Kidney (tissue), 13 donors: ENCODE measurements at regions not wholly inside any gene's neighbourhood (a gene's known extent, or its start where the extent isn't known, plus 50 kb on each side); places are given as distances from the start of the nearest gene placed in this dataset.

Experiments used
- DNase-seq, 5 donors: peaks; one replicate each; pipeline ENCODE4 v3.0.0-alpha.2; 2013 to 2020
- FAIRE-seq: peaks from 2 replicates; lab custom pipeline; 2012; peaks lifted over from hg19 to GRCh38; lab: Jason Lieb, UNC
- H3K27ac ChIP-seq, 2 donors: one replicate each; pipeline ENCODE4 v1.7.0; 2013; ENCODE audit warnings: low read depth in 2 of 2, low read length in 2 of 2, inconsistent platforms in 1 of 2
- H3K27me3 ChIP-seq: one replicate; pipeline ENCODE4 v1.7.1; 2013; ENCODE audit warnings: low read length, inconsistent platforms; ENCODE audit not compliant: control insufficient read depth, insufficient read depth
- H3K36me3 ChIP-seq, 3 donors: one replicate each; pipeline versions ENCODE4 v1.7.0 to v1.7.1; 2013; ENCODE audit warnings: low read length in 3 of 3, control low read depth in 1 of 3, inconsistent platforms in 1 of 3; ENCODE audit not compliant: insufficient read depth in 3 of 3, control insufficient read depth in 2 of 3
- H3K4me1 ChIP-seq, 3 donors: one replicate each; pipeline versions ENCODE4 v1.7.0 to v1.7.1; 2013; ENCODE audit warnings: low read length in 3 of 3, inconsistent platforms in 1 of 3, low read depth in 1 of 3; ENCODE audit not compliant: control insufficient read depth in 2 of 3, insufficient read depth in 2 of 3
- H3K4me3 ChIP-seq, 3 donors: one replicate each; pipeline versions ENCODE4 v1.7.0 to v1.8.1; 2013; ENCODE audit warnings: low read length in 3 of 3, control low read depth in 1 of 3, inconsistent platforms in 1 of 3
- H3K9ac ChIP-seq, 3 donors: one replicate each; pipeline versions ENCODE4 v1.7.0 to v1.7.1; 2013; ENCODE audit warnings: low read length in 3 of 3, control low read depth in 1 of 3, inconsistent platforms in 1 of 3
- H3K9me3 ChIP-seq, 3 donors: one replicate each; pipeline versions ENCODE4 v1.7.0 to v1.7.1; 2013; ENCODE audit warnings: low read length in 3 of 3, control low read depth in 1 of 3, inconsistent platforms in 1 of 3; ENCODE audit not compliant: control insufficient read depth in 2 of 3, insufficient read depth in 1 of 3
- intact Hi-C: fragments of 100-400 bp; cut with DNase I; formaldehyde crosslinking; loops from one replicate; pipeline ENCODE4 v1.11.1; 2022
- TF ChIP-seq, protein P1 (sequence below): IDR thresholded peaks from 3 replicates; pipeline ENCODE4 v1.5.1; 2012; ENCODE audit warnings: mild to moderate bottlenecking, moderate library complexity, borderline replicate concordance; ENCODE audit not compliant: insufficient read depth; ENCODE audit errors: extremely low read depth
- donor health status: control.
- donor health status: control.
- donor health status: control.
- donor health status: control.
- donor health status: control.
- donor health status: DM: yes; HTN: yes; CAD: no.
- donor health status: Normal renal cell carcinoma (clear cell type).

DNA sequence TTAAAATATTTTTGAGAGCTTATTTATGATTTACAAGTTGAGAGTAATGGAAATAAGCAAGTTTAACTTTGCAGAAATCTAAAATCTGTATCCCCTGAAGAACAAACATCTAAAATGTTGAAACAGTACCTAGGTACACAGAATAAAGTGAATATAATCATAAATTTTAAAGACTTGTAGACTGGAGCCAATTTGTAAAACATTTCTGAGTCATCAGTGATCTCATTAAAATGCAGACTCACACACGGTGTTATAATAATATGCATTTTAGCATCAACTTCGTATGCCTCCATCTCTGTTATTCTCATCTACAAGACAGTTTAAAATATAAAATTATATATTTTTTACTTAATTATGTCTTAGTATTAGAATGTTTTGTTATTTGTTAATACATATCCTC lies 399.5 kb upstream of the GOLIM4 start:
- H3K9ac ChIP-seq: no peak overlapping the region
- no peak for FAIRE-seq

DNA sequence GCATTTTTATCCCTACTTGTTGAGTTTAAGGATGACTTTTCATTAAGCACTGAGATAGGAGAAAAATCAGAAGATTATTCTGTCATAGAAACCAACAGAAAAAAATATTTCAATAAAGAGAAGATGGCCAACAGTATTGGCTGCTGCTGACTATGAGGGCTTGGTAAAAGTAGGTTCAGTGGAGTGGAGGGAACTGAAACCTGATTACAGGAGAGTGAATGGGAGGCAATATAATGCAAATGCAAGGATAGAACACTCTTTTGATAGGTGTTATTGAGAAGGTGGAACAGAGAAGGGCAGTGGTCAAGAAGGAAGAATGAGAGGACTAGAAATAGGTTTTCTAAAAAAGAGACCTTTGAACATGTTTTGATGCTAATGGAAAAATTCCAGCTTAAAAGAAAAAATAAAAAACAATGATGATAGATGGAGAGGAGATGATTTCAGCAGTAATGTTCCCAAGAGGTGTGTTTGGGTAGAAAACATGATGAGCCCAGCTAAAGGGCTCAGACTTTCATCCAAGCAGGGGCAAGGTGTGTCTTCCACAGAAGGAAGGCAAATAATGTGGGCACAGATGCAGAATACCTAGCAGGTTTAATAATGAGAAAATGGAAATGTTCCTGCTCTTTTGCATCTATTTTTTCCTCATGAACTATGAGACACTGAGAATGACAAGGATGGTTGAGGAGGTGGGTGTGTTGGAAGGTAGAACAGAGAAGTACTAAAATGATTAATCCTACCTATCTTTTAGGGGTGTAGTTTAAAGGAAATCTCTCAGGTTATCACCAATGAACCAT lies 397.9 kb upstream of the GOLIM4 start:
- no peaks in the 10 kb centered on the region for H3K27me3 ChIP-seq
- no peak overlapping the region for H3K27ac ChIP-seq
- FAIRE-seq (no peak), DNase-seq (no peak)
- intact Hi-C loops: no loop called here
- no peak overlapping the region for H3K9ac ChIP-seq
- no peak overlapping the region for H3K4me3 ChIP-seq
- H3K4me1 ChIP-seq: no peaks in the 10 kb centered on the region
- TF ChIP-seq, protein P1, sequence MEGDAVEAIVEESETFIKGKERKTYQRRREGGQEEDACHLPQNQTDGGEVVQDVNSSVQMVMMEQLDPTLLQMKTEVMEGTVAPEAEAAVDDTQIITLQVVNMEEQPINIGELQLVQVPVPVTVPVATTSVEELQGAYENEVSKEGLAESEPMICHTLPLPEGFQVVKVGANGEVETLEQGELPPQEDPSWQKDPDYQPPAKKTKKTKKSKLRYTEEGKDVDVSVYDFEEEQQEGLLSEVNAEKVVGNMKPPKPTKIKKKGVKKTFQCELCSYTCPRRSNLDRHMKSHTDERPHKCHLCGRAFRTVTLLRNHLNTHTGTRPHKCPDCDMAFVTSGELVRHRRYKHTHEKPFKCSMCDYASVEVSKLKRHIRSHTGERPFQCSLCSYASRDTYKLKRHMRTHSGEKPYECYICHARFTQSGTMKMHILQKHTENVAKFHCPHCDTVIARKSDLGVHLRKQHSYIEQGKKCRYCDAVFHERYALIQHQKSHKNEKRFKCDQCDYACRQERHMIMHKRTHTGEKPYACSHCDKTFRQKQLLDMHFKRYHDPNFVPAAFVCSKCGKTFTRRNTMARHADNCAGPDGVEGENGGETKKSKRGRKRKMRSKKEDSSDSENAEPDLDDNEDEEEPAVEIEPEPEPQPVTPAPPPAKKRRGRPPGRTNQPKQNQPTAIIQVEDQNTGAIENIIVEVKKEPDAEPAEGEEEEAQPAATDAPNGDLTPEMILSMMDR: no peak
- H3K36me3 ChIP-seq: no peaks in the 10 kb centered on the region
- no peaks in the 10 kb centered on the region for H3K9me3 ChIP-seq

More for the DNA sequence above, 399.5 kb upstream of the GOLIM4 start:
- intact Hi-C loops: no loop called here
- H3K27me3 ChIP-seq: no peaks in the 10 kb centered on the region
- H3K36me3 ChIP-seq: no peaks in the 10 kb centered on the region
- no peak overlapping the region for H3K4me3 ChIP-seq
- TF ChIP-seq, protein P1: no peak
- H3K27ac ChIP-seq: no peak overlapping the region
- no peak for DNase-seq
- no peaks in the 10 kb centered on the region for H3K4me1 ChIP-seq
- H3K9me3 ChIP-seq: no peaks in the 10 kb centered on the region

DNA sequence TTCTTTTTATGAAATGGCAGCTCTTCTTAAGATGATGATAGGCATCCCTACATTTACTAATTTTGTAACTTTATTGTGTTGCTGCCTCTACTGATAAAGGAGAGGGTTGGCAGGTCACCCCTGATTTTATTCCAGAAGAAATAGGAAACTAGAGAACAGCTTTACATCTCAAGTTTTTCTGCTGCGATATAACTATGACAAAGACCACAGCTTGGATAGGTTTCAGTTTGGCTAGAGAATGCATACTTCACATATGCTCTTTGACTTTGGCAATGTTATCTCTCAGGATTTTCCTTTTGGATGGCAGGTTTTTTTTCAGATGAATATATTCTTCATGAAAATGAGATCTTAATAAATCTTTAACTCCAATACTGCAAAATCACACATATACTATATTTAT lies 395.3 kb upstream of the GOLIM4 start:
- H3K4me1 ChIP-seq: no peaks in the 10 kb centered on the region
- intact Hi-C loops: no loop called here
- H3K9me3 ChIP-seq: no peaks in the 10 kb centered on the region
- H3K36me3 ChIP-seq: no peaks in the 10 kb centered on the region
- H3K27me3 ChIP-seq: no peaks in the 10 kb centered on the region
- DNase-seq (no peak), FAIRE-seq (no peak)
- H3K27ac ChIP-seq: no peak overlapping the region
- no peak overlapping the region for H3K4me3 ChIP-seq
- TF ChIP-seq, protein P1: no peak
- H3K9ac ChIP-seq: no peak overlapping the region
